ENCODE measurements at regions not wholly inside any gene's neighbourhood (a gene's known extent, or its start where the extent isn't known, plus 50 kb on each side); places are given as distances from the start of the nearest gene placed in this dataset.

DNA sequence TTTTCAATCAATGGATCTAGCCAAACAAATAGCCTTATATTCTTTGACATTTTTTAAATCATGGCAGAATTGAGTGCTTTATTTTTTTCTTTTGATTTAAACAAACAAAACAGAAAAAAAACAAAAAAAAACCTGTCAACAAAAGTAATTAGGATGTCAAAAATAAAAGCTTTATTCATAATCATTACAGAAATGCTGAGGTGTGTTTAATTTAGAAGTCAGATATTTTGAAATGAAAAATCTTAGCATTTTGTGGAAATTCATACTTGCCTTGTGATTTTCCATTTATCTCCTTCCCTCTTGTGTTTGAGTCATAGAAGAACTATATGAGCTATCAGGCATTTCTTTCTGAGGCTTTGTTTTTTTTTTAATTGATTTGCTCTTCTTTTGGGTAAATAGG is 387.0 kb upstream of the STXBP6 start:
- H3K4me2 ChIP-seq (ENCODE audit: low read depth, low read length, poor library complexity, severe bottlenecking) = no peak overlapping the region
- H3K4me3 ChIP-seq (ENCODE audit: insufficient read depth, low read length, poor library complexity, severe bottlenecking) = no peak overlapping the region
- H4K20me1 ChIP-seq (ENCODE audit: low read depth, low read length) = no peaks in the 10 kb centered on the region
- no peak overlapping the region for H3K9ac ChIP-seq (ENCODE audit: low read length)
- H2AFZ ChIP-seq (ENCODE audit: low read depth, low read length, severe bottlenecking) = no peak overlapping the region
- no peak for TF ChIP-seq CTCF (IDR thresholded peaks at IDR 0.05; ENCODE audit: insufficient read depth, low read length, poor library complexity, severe bottlenecking)
- H3K79me2 ChIP-seq (ENCODE audit: insufficient read depth, low read length) = no peaks in the 10 kb centered on the region
- H3K9me2 ChIP-seq (replicated peaks; ENCODE audit: insufficient read depth, low read length) = no peaks in the 10 kb centered on the region
- no peak overlapping the region for H3K27ac ChIP-seq (ENCODE audit: low read depth, low read length)
- no peaks in the 10 kb centered on the region for H3K27me3 ChIP-seq (ENCODE audit: low read length)
- no peaks in the 10 kb centered on the region for H3F3A ChIP-seq (ENCODE audit: insufficient read depth)
- H3K9me3 ChIP-seq (ENCODE audit: insufficient read depth, low read length) = no peaks in the 10 kb centered on the region
- H3K36me3 ChIP-seq (ENCODE audit: low read length) = no peaks in the 10 kb centered on the region

- Histone ChIP-seq H3K27me3 (ENCODE audit: low read length) (no peaks in the 10 kb centered on the region), H3K36me3 (ENCODE audit: low read length) (no peaks in the 10 kb centered on the region), H3K4me2 (ENCODE audit: low read depth, low read length, poor library complexity, severe bottlenecking) (no peak overlapping the region), H2AFZ (ENCODE audit: low read depth, low read length, severe bottlenecking) (no peak overlapping the region), H3K9me2 (replicated peaks; ENCODE audit: insufficient read depth, low read length) (no peaks in the 10 kb centered on the region), H3K9ac (ENCODE audit: low read length) (no peak overlapping the region), H3K27ac (ENCODE audit: low read depth, low read length) (no peak overlapping the region), H3F3A (ENCODE audit: insufficient read depth) (no peaks in the 10 kb centered on the region), H3K4me3 (ENCODE audit: insufficient read depth, low read length, poor library complexity, severe bottlenecking) (no peak overlapping the region), H3K9me3 (ENCODE audit: insufficient read depth, low read length) (no peaks in the 10 kb centered on the region), H4K20me1 (ENCODE audit: low read depth, low read length) (no peaks in the 10 kb centered on the region), H3K79me2 (ENCODE audit: insufficient read depth, low read length) (no peaks in the 10 kb centered on the region)
- TF ChIP-seq EZH2phosphoT487 (conservative IDR thresholded peaks at IDR 0.05; ENCODE audit: low read length) (no peak), CTCF (IDR thresholded peaks at IDR 0.05; ENCODE audit: insufficient read depth, low read length, poor library complexity, severe bottlenecking) (no peak)
These were observed 386.4 kb upstream of the STXBP6 start for GRCh38 chr14:25436288-25436875.

GRCh38 chr14:25431211-25432076 is 381.5 kb upstream of the STXBP6 start:
- Histone ChIP-seq H3K4me3 (ENCODE audit: insufficient read depth, low read length, poor library complexity, severe bottlenecking) (no peak overlapping the region), H3K9ac (ENCODE audit: low read length) (no peak overlapping the region), H3K79me2 (ENCODE audit: insufficient read depth, low read length) (no peaks in the 10 kb centered on the region), H3K36me3 (ENCODE audit: low read length) (no peaks in the 10 kb centered on the region), H3K27me3 (ENCODE audit: low read length) (no peaks in the 10 kb centered on the region), H3K9me2 (replicated peaks; ENCODE audit: insufficient read depth, low read length) (no peaks in the 10 kb centered on the region), H3F3A (ENCODE audit: insufficient read depth) (no peaks in the 10 kb centered on the region), H3K4me2 (ENCODE audit: low read depth, low read length, poor library complexity, severe bottlenecking) (no peak overlapping the region), H2AFZ (ENCODE audit: low read depth, low read length, severe bottlenecking) (no peak overlapping the region), H4K20me1 (ENCODE audit: low read depth, low read length) (no peaks in the 10 kb centered on the region), H3K27ac (ENCODE audit: low read depth, low read length) (no peak overlapping the region), H3K9me3 (ENCODE audit: insufficient read depth, low read length) (no peaks in the 10 kb centered on the region)
- peak; percentile 18 for TF ChIP-seq CTCF (IDR thresholded peaks at IDR 0.05; ENCODE audit: insufficient read depth, low read length, poor library complexity, severe bottlenecking)
- TF ChIP-seq EZH2phosphoT487 (conservative IDR thresholded peaks at IDR 0.05; ENCODE audit: low read length) = no peak
